ENCODE measurements at regions not wholly inside any gene's neighbourhood (a gene's known extent, or its start where the extent isn't known, plus 50 kb on each side); places are given as distances from the start of the nearest gene placed in this dataset.
"Not testable (repeated sequence)": the region's sequence is repeated elsewhere in the genome, so short reads cannot be mapped to it uniquely, and the experiment has no call there.

DNA sequence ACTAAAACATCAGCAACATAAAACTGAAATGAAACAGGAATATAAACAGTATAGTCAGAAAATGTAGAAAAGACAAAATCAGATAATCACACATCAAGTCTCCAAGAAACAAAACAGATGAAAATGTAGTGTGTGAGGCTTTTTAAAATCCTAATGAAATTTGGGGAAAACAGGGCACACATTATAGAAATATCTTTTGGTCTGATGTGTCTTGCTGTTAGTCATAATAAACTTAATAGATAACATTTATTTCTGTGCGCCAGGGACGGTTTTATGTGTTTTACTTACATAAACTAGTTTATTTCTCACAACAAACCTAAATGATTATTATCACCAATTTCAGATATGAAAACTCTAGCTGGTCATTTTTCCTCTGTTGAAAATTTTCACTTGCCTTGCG lies 293.9 kb upstream of the GATB start:
- Histone ChIP-seq H3K27ac (ENCODE audit: low read length) (no peak overlapping the region), H3K4me3 (ENCODE audit: low read length) (no peak overlapping the region), H3K4me1 (ENCODE audit: insufficient read depth, low read length) (no peaks in the 10 kb centered on the region), H3K9me2 (replicated peaks; ENCODE audit: low read length) (no peaks in the 10 kb centered on the region), H2AFZ (ENCODE audit: low read length) (no peak overlapping the region), H3K79me2 (ENCODE audit: low read length) (no peaks in the 10 kb centered on the region), H3K4me2 (ENCODE audit: low read length) (no peak overlapping the region), H3K36me3 (ENCODE audit: low read depth, low read length) (no peaks in the 10 kb centered on the region), H3F3A (ENCODE audit: low read length, unreplicated experiment) (no peaks in the 10 kb centered on the region), H3K9ac (ENCODE audit: low read length) (no peak overlapping the region), H3K27me3 (ENCODE audit: low read length) (no peaks in the 10 kb centered on the region), H3K9me3 (ENCODE audit: low read length) (no peaks in the 10 kb centered on the region), H4K20me1 (ENCODE audit: low read length) (no peaks in the 10 kb centered on the region)
- ChIA-PET CTCF (no interaction called here), POLR2A (ENCODE audit: unreplicated experiment) (no interaction called here)
- ATAC-seq (no peak), DNase-seq (no peak)
- intact Hi-C loops (cut with micrococcal nuclease): no loop called here
- no peak for TF ChIP-seq EZH2phosphoT487 (IDR thresholded peaks at IDR 0.05; ENCODE audit: borderline replicate concordance, low read length)
- TF ChIP-seq EZH2 (IDR thresholded peaks at IDR 0.05; ENCODE audit: low read length, unreplicated experiment): no peak
- no peak for TF ChIP-seq CTCF (conservative IDR thresholded peaks at IDR 0.05; ENCODE audit: low read depth, low read length)
- no TSS peak for BruUV-seq (replicated peaks)

- Histone ChIP-seq H3K9ac (ENCODE audit: low read length) (no peak overlapping the region), H3K36me3 (ENCODE audit: low read depth, low read length) (no peaks in the 10 kb centered on the region), H3K4me1 (ENCODE audit: insufficient read depth, low read length) (no peaks in the 10 kb centered on the region), H3K4me2 (ENCODE audit: low read length) (no peak overlapping the region), H3K27me3 (ENCODE audit: low read length) (no peaks in the 10 kb centered on the region), H3K27ac (ENCODE audit: low read length) (no peak overlapping the region), H3F3A (ENCODE audit: low read length, unreplicated experiment) (no peaks in the 10 kb centered on the region), H3K9me2 (replicated peaks; ENCODE audit: low read length) (no peaks in the 10 kb centered on the region), H3K4me3 (ENCODE audit: low read length) (no peak overlapping the region), H3K9me3 (ENCODE audit: low read length) (no peaks in the 10 kb centered on the region), H4K20me1 (ENCODE audit: low read length) (no peaks in the 10 kb centered on the region), H2AFZ (ENCODE audit: low read length) (peak overlapping the region; percentile 9; the same call in 1 of the 2 replicates), H3K79me2 (ENCODE audit: low read length) (no peaks in the 10 kb centered on the region)
- DNase-seq (no peak), ATAC-seq (no peak)
- ChIA-PET POLR2A (ENCODE audit: unreplicated experiment) (no interaction called here), CTCF (no interaction called here)
- no TSS peak for BruUV-seq (replicated peaks)
- intact Hi-C loops (cut with micrococcal nuclease): no loop called here
- no peak for TF ChIP-seq EZH2phosphoT487 (IDR thresholded peaks at IDR 0.05; ENCODE audit: borderline replicate concordance, low read length)
- no peak for TF ChIP-seq EZH2 (IDR thresholded peaks at IDR 0.05; ENCODE audit: low read length, unreplicated experiment)
- no peak for TF ChIP-seq CTCF (conservative IDR thresholded peaks at IDR 0.05; ENCODE audit: low read depth, low read length)
Measured at GRCh38 chr4:152052451-152053057, 291.7 kb upstream of the GATB start.

GRCh38 chr4:152051332-152051731 lies 290.5 kb upstream of the GATB start:
- BruUV-seq (replicated peaks); H3K4me2 ChIP-seq (ENCODE audit: low read length); H2AFZ ChIP-seq (ENCODE audit: low read length); H3K79me2 ChIP-seq (ENCODE audit: low read length); H3F3A ChIP-seq (ENCODE audit: low read length, unreplicated experiment); H3K36me3 ChIP-seq (ENCODE audit: low read depth, low read length); POLR2A ChIA-PET (ENCODE audit: unreplicated experiment); H3K27ac ChIP-seq (ENCODE audit: low read length); H3K9me2 ChIP-seq (replicated peaks; ENCODE audit: low read length); H4K20me1 ChIP-seq (ENCODE audit: low read length); H3K4me3 ChIP-seq (ENCODE audit: low read length); intact Hi-C loops (cut with micrococcal nuclease); H3K27me3 ChIP-seq (ENCODE audit: low read length); H3K4me1 ChIP-seq (ENCODE audit: insufficient read depth, low read length); DNase-seq; H3K9ac ChIP-seq (ENCODE audit: low read length); ATAC-seq; CTCF ChIA-PET; H3K9me3 ChIP-seq (ENCODE audit: low read length): not testable (repeated sequence)

Measured in PC-3 (cell line).